ENCODE measurements at regions not wholly inside any gene's neighbourhood (a gene's known extent, or its start where the extent isn't known, plus 50 kb on each side); places are given as distances from the start of the nearest gene placed in this dataset.
"Not testable (repeated sequence)": the region's sequence is repeated elsewhere in the genome, so short reads cannot be mapped to it uniquely, and the experiment has no call there.

GRCh38 chr15:38768970-38769369 is 204.4 kb upstream of the RASGRP1 start:
- Histone ChIP-seq H3K4me3 (ENCODE audit: low read depth in 2 of 2, low read length in 2 of 2) (no peak overlapping the region), H3K27ac (ENCODE audit: low read length) (no peak overlapping the region), H3K36me3 (ENCODE audit: control insufficient read depth, insufficient read depth, low read length) (no peaks in the 10 kb centered on the region), H3K27me3 (ENCODE audit: control insufficient read depth, insufficient read depth, low read length) (no peaks in the 10 kb centered on the region), H3K4me1 (ENCODE audit: control insufficient read depth, insufficient read depth, low read length) (no peaks in the 10 kb centered on the region), H3K9me3 (ENCODE audit: control insufficient read depth, insufficient read depth, low read depth, low read length) (no peaks in the 10 kb centered on the region)
- BruUV-seq (replicated peaks), result no TSS peak
- DNase-seq (ENCODE audit: low read depth, low spot score) (peak; percentile 4), ATAC-seq (peak; percentile 63; the same call in 1 of the 2 replicates)
- intact Hi-C loops (cut with micrococcal nuclease; ENCODE audit: unreplicated experiment) (no loop called here), in situ Hi-C loops (cut with HindIII; ENCODE audit: low pct_unique_long_range_greater_than_20kb, low sequenced_read_pairs) (no loop called here)
- POLR2A ChIA-PET, result no interaction called here
- TF ChIP-seq POLR2AphosphoS5 (IDR thresholded peaks at IDR 0.05; ENCODE audit: low read depth, low read length) (no peak), CTCF (IDR thresholded peaks at IDR 0.05) (peak; percentile 45)
- CTCF ChIA-PET, result no interaction called here

- in situ Hi-C loops (cut with HindIII; ENCODE audit: low pct_unique_long_range_greater_than_20kb, low sequenced_read_pairs) (no loop called here), intact Hi-C loops (cut with micrococcal nuclease; ENCODE audit: unreplicated experiment) (no loop called here)
- Histone ChIP-seq H3K27me3 (ENCODE audit: control insufficient read depth, insufficient read depth, low read length) (no peaks in the 10 kb centered on the region), H3K4me1 (ENCODE audit: control insufficient read depth, insufficient read depth, low read length) (no peaks in the 10 kb centered on the region), H3K36me3 (ENCODE audit: control insufficient read depth, insufficient read depth, low read length) (no peaks in the 10 kb centered on the region), H3K27ac (ENCODE audit: low read length) (no peak overlapping the region), H3K4me3 (ENCODE audit: low read depth in 2 of 2, low read length in 2 of 2) (no peak overlapping the region), H3K9me3 (ENCODE audit: control insufficient read depth, insufficient read depth, low read depth, low read length) (no peaks in the 10 kb centered on the region)
- CTCF ChIA-PET, result no interaction called here
- POLR2A ChIA-PET, result no interaction called here
- TF ChIP-seq TCF7L2 (IDR thresholded peaks at IDR 0.05; ENCODE audit: low read depth, low read length), result no peak
- no peak for TF ChIP-seq CTCF (IDR thresholded peaks at IDR 0.05)
- no peak for TF ChIP-seq POLR2AphosphoS5 (IDR thresholded peaks at IDR 0.05; ENCODE audit: low read depth, low read length)
- no peak for TF ChIP-seq REST (IDR thresholded peaks at IDR 0.05; ENCODE audit: insufficient read depth in 1 of 2, low read depth in 2 of 2, low read length in 1 of 2)
- no peak for TF ChIP-seq SIN3A (IDR thresholded peaks at IDR 0.05; ENCODE audit: borderline replicate concordance, insufficient read depth, low read depth, low read length)
- DNase-seq (ENCODE audit: low read depth, low spot score) (no peak), ATAC-seq (no peak)
- BruUV-seq (replicated peaks), result no TSS peak
These were observed 204.9 kb upstream of the RASGRP1 start for GRCh38 chr15:38769492-38769891.

GRCh38 chr15:38774076-38774475 is 209.5 kb upstream of the RASGRP1 start:
- POLR2A ChIA-PET; H3K36me3 ChIP-seq (ENCODE audit: control insufficient read depth, insufficient read depth, low read length); H3K27ac ChIP-seq (ENCODE audit: low read length); in situ Hi-C loops (cut with HindIII; ENCODE audit: low pct_unique_long_range_greater_than_20kb, low sequenced_read_pairs); H3K4me1 ChIP-seq (ENCODE audit: control insufficient read depth, insufficient read depth, low read length); H3K9me3 ChIP-seq (ENCODE audit: control insufficient read depth, insufficient read depth, low read depth, low read length); BruUV-seq (replicated peaks); H3K4me3 ChIP-seq (ENCODE audit: low read depth in 2 of 2, low read length in 2 of 2); intact Hi-C loops (cut with micrococcal nuclease; ENCODE audit: unreplicated experiment); H3K27me3 ChIP-seq (ENCODE audit: control insufficient read depth, insufficient read depth, low read length); ATAC-seq; CTCF ChIA-PET; DNase-seq (ENCODE audit: low read depth, low spot score): not testable (repeated sequence)

All from Panc1 (cell line).